GM12874 (cell line): ENCODE measurements at regions not wholly inside any gene's neighbourhood (a gene's known extent, or its start where the extent isn't known, plus 50 kb on each side); places are given as distances from the start of the nearest gene placed in this dataset.

Experiments used
- CTCF ChIP-seq: IDR thresholded peaks from 2 replicates; pipeline ENCODE4 v1.5.1; 2011; ENCODE audit warnings: low read depth, mild to moderate bottlenecking, control low read depth, low read length, moderate library complexity; ENCODE audit not compliant: insufficient read depth

- no peak for TF ChIP-seq CTCF
Observed at GRCh38 chr4:157702831-157703230, 470.0 kb downstream of the GASK1B start.

GRCh38 chr4:157701695-157701994, 471.2 kb downstream of the GASK1B start:
- no peak for TF ChIP-seq CTCF

GRCh38 chr4:157700898-157701694, 471.7 kb downstream of the GASK1B start:
- no peak for TF ChIP-seq CTCF

GRCh38 chr4:157689476-157689875, 468.9 kb downstream of the GRIA2 start:
- no peak for TF ChIP-seq CTCF

GRCh38 chr4:157687971-157688370, 467.4 kb downstream of the GRIA2 start:
- TF ChIP-seq CTCF: no peak

GRCh38 chr4:157678478-157678877, 457.9 kb downstream of the GRIA2 start:
- TF ChIP-seq CTCF: no peak

GRCh38 chr4:157674699-157675098, 454.2 kb downstream of the GRIA2 start:
- no peak for TF ChIP-seq CTCF

- TF ChIP-seq CTCF: no peak
Observed at GRCh38 chr4:157667836-157668235, 447.3 kb downstream of the GRIA2 start.
